HepG2 (cell line): ENCODE measurements at regions not wholly inside any gene's neighbourhood (a gene's known extent, or its start where the extent isn't known, plus 50 kb on each side); places are given as distances from the start of the nearest gene placed in this dataset.

Experiments
- ATAC-seq: fragments of 200-7000 bp; cut with Tn5 transposase; 3 replicates; pipeline ENCODE4 v1.9.1; 2020; ENCODE audit warnings: mild to moderate bottlenecking, moderate library complexity
- BruUV-seq: library from RNA; stranded (reverse); fragments of 400-500 nt; replicated peaks from 2 replicates; lab custom pipeline; 2021; lab: Mats Ljungman, UMichigan
- CTCF ChIA-PET: fragments of 300-600 bp; formaldehyde crosslinking; extraction: SDS; loops from one replicate; lab custom pipeline; 2021; ENCODE audit warnings: low total read pairs, inconsistent platforms, low intra/inter-chr PET ratio; lab: Yijun Ruan, JAX
- POLR2A ChIA-PET: fragments of 350-600 bp; sonication (Branson Sonifier 250); formaldehyde crosslinking; loops from one replicate; lab custom pipeline; 2020; ENCODE audit warnings: antibody characterized with exemption, inconsistent platforms; lab: Yijun Ruan, JAX
- DNase-seq: peaks from one replicate; pipeline ENCODE4 v3.0.0-alpha.2; 2015; ENCODE audit warnings: low spot score
- FAIRE-seq: peaks from 3 replicates; lab custom pipeline; 2011; peaks lifted over from hg19 to GRCh38; lab: Jason Lieb, UNC
- H2AFZ ChIP-seq: one replicate; pipeline ENCODE4 v1.6.1; 2011; ENCODE audit warnings: low read length, inconsistent platforms
- H3K27ac ChIP-seq: fragments of 300-600 bp; 3 replicates; pipeline ENCODE4 v1.8.0; 2011; ENCODE audit warnings: mixed run types, mild to moderate bottlenecking, mixed read lengths, low read length, inconsistent platforms; ENCODE audit not compliant: insufficient read depth; ENCODE audit errors: extremely low read length
- H3K27me3 ChIP-seq, 2 experiments: fragments of 200-600 bp in 1 of 2; 2 replicates in 1 of 2; 3 replicates in 1 of 2; pipeline versions ENCODE4 v1.6.0 to v1.8.0; 2011; ENCODE audit warnings: low read length in 2 of 2, mild to moderate bottlenecking in 2 of 2, moderate library complexity in 2 of 2, inconsistent platforms in 1 of 2; ENCODE audit not compliant: insufficient read depth in 2 of 2, control insufficient read depth in 1 of 2
- H3K36me3 ChIP-seq, 2 experiments: fragments of 200-600 bp in 1 of 2; replicated peaks in 1 of 2; 2 replicates in 1 of 2; 3 replicates in 1 of 2; pipeline versions ENCODE4 v1.5.1 to v1.8.0; 2011; ENCODE audit warnings: low read length in 2 of 2, inconsistent platforms in 1 of 2; ENCODE audit not compliant: insufficient read depth in 2 of 2, control insufficient read depth in 1 of 2
- H3K4me1 ChIP-seq: 2 replicates; pipeline ENCODE4 v1.5.1; 2012; ENCODE audit warnings: low read length, inconsistent platforms; ENCODE audit not compliant: insufficient read depth
- H3K4me2 ChIP-seq: 2 replicates; pipeline ENCODE4 v1.6.0; 2011; ENCODE audit warnings: low read depth, low read length, inconsistent platforms
- H3K4me3 ChIP-seq, 3 experiments: fragments of 200-600 bp in 1 of 3; sonication (generic), shearing (Covaris generic) in 1 of 3; replicated peaks in 1 of 3; 2 replicates each; pipeline ENCODE4 v1.5.1; 2011 to 2016; ENCODE audit warnings: low read length in 3 of 3, inconsistent platforms in 2 of 3, low read depth in 2 of 3, mild to moderate bottlenecking in 2 of 3, control low read depth in 1 of 3, mixed read lengths in 1 of 3; ENCODE audit not compliant: insufficient read depth in 1 of 3
- H3K79me2 ChIP-seq: one replicate; pipeline ENCODE4 v1.6.1; 2011; ENCODE audit warnings: low read length, inconsistent platforms; ENCODE audit not compliant: insufficient read depth
- H3K9ac ChIP-seq: 2 replicates; pipeline ENCODE4 v1.6.0; 2011; ENCODE audit warnings: mild to moderate bottlenecking, low read depth, low read length, inconsistent platforms; ENCODE audit not compliant: insufficient read depth
- H3K9me3 ChIP-seq: 2 replicates; pipeline ENCODE4 v1.5.1; 2012; ENCODE audit warnings: mild to moderate bottlenecking, low read length
- H4K20me1 ChIP-seq: 2 replicates; pipeline ENCODE4 v1.6.0; 2011; ENCODE audit warnings: inconsistent platforms, mild to moderate bottlenecking, low read length, moderate library complexity; ENCODE audit not compliant: insufficient read depth
- KDM6A ChIP-seq: IDR thresholded peaks from 2 replicates; pipeline ENCODE4 v1.6.1; 2016; ENCODE audit warnings: low read depth
- POLR2AphosphoS5 ChIP-seq: IDR thresholded peaks from 2 replicates; pipeline ENCODE4 v1.6.1; 2012; ENCODE audit warnings: low read depth, low read length
- STAG1 ChIP-seq: sonication (generic); formaldehyde crosslinking; IDR thresholded peaks from 2 replicates; pipeline ENCODE4 v1.4.0; 2020; ENCODE audit warnings: missing genetic modification reagents
- TOE1 ChIP-seq: sonication (generic); formaldehyde crosslinking; IDR thresholded peaks from 2 replicates; pipeline ENCODE4 v1.4.0; 2020; ENCODE audit warnings: mild to moderate bottlenecking, missing genetic modification reagents
- WGBS: methylation state at CpG from one replicate; pipeline ENCODE4 v1.1.6; 2017; ENCODE audit warnings: low lambda C conversion rate; 5-methylcytosine and 5-hydroxymethylcytosine counted together
- in situ Hi-C: cut with HindIII; loops from 2 replicates; pipeline ENCODE4 v1.10.0; 2017; ENCODE audit warnings: low pct_unique_long_range_greater_than_20kb; ENCODE audit not compliant: extremely low pct_ligation_motif_present
- intact Hi-C: fragments of 100-400 bp; cut with micrococcal nuclease; formaldehyde crosslinking; loops from one replicate; pipeline ENCODE4 v1.10.0; 2022; ENCODE audit not compliant: unreplicated experiment
- small RNA-seq, 3 experiments: library from RNA; depleted of rRNA; stranded (forward); fragments of <200 nt; gene quantifications; one replicate each; pipeline ENCODE3, GENCODE V24; 2012; ENCODE audit warnings: low read depth in 2 of 3, low replicate concordance in 1 of 3; ENCODE audit not compliant: insufficient read length in 3 of 3, insufficient read depth in 2 of 3

DNA sequence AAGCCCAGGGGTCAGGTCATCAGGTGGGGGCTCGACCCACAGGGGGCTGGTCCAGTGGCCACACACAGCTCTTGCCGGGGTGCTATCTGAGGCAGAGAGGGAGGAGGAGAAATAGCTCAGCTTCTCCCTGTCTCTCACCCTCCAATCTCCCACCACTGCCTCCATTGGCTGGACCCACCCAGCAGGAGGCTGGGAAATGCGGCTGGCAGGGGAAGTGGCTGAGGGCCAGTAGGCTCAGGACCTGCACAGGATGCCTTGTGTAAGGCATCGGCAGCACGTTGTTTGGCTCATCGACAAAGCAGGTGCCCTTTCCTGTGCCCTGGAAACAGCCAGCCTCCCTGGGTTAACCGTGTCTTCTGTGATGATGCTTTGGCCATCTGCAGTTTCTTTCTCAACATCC lies 58.8 kb upstream of the SLC24A4 start:
- CTCF ChIA-PET: no interaction called here
- no TSS peak for BruUV-seq
- no peaks in the 10 kb centered on the region for H3K9me3 ChIP-seq
- ATAC-seq (no peak; the same call in 2 of the 3 replicates), DNase-seq (no peak), FAIRE-seq (no peak)
- H3K4me3 ChIP-seq: no peak overlapping the region
- H3K27me3 ChIP-seq: peaks cover 0 to 25% of the 10 kb centered on the region in 2 experiments; a peak in 4 of 5 replicates
- no peak overlapping the region for H3K4me2 ChIP-seq
- TF ChIP-seq KDM6A (no peak), POLR2AphosphoS5 (no peak), STAG1 (CRISPR knock-in tag) (no peak)
- 33% methylated on average over 3 of the region's 7 CpGs for WGBS
- intact Hi-C loops: no loop called here
- H3K9ac ChIP-seq: no peak overlapping the region
- H3K79me2 ChIP-seq: no peaks in the 10 kb centered on the region
- no peaks in the 10 kb centered on the region for H3K36me3 ChIP-seq
- POLR2A ChIA-PET: no interaction called here
- H4K20me1 ChIP-seq: no peaks in the 10 kb centered on the region
- H3K4me1 ChIP-seq: no peaks in the 10 kb centered on the region
- in situ Hi-C loops: no loop called here
- H3K27ac ChIP-seq: no peak overlapping the region
- no peak overlapping the region for H2AFZ ChIP-seq

- Histone ChIP-seq H3K4me3 (no peak overlapping the region), H3K4me1 (no peaks in the 10 kb centered on the region), H3K36me3 (no peaks in the 10 kb centered on the region), H4K20me1 (no peaks in the 10 kb centered on the region), H2AFZ (no peak overlapping the region), H3K4me2 (no peak overlapping the region), H3K27ac (no peak overlapping the region), H3K79me2 (no peaks in the 10 kb centered on the region), H3K9me3 (no peaks in the 10 kb centered on the region), H3K9ac (no peak overlapping the region), H3K27me3 (peaks cover 0 to 25% of the 10 kb centered on the region in 2 experiments; a peak in 3 of 5 replicates)
- BruUV-seq: no TSS peak
- ChIA-PET POLR2A (no interaction called here), CTCF (no interaction called here)
- no peak for TF ChIP-seq TOE1 (CRISPR knock-in tag)
- WGBS: 27% methylated on average over 10 of the region's 10 CpGs
- FAIRE-seq: no peak
- no peak for DNase-seq
- in situ Hi-C loops (no loop called here), intact Hi-C loops (no loop called here)
- no peak for ATAC-seq
Measured at GRCh38 chr14:92266216-92266615, 56.7 kb upstream of the SLC24A4 start.

Small RNAs in the stretch of these regions (small RNA-seq; reads per million reads assigned to genes)
- 0 to 0.97 (median 0.33) reads per million in 3 experiments for gene RNU6-366P
